ENCODE measurements at regions not wholly inside any gene's neighbourhood (a gene's known extent, or its start where the extent isn't known, plus 50 kb on each side); places are given as distances from the start of the nearest gene placed in this dataset.
"Not testable (repeated sequence)": the region's sequence is repeated elsewhere in the genome, so short reads cannot be mapped to it uniquely, and the experiment has no call there.

- not testable (repeated sequence) for DNase-seq (ENCODE audit: low read depth in 1 of 2, low spot score in 1 of 2)
Measured at GRCh38 chr7:73244782-73245311, 63.8 kb downstream of the NSUN5 start.

GRCh38 chr7:73234994-73235717, 73.5 kb downstream of the NSUN5 start:
- peak; percentile 87 to 89 for DNase-seq (ENCODE audit: low read depth in 1 of 2, low spot score in 1 of 2)

- not testable (repeated sequence) for DNase-seq (ENCODE audit: low read depth in 1 of 2, low spot score in 1 of 2)
Measured at GRCh38 chr7:73225745-73226144, 82.9 kb downstream of the NSUN5 start.

GRCh38 chr7:73221724-73222123, 86.9 kb downstream of the NSUN5 start:
- DNase-seq (ENCODE audit: low read depth in 1 of 2, low spot score in 1 of 2) = not testable (repeated sequence)

GRCh38 chr7:73220766-73221370, 87.8 kb downstream of the NSUN5 start:
- not testable (repeated sequence) for DNase-seq (ENCODE audit: low read depth in 1 of 2, low spot score in 1 of 2)

GRCh38 chr7:73220357-73220756, 88.3 kb downstream of the NSUN5 start:
- DNase-seq (ENCODE audit: low read depth in 1 of 2, low spot score in 1 of 2) = not testable (repeated sequence)

- DNase-seq (ENCODE audit: low read depth in 1 of 2, low spot score in 1 of 2) = not testable (repeated sequence)
Measured at GRCh38 chr7:73218802-73219201, 89.8 kb downstream of the NSUN5 start.

GRCh38 chr7:73216046-73216675, 92.5 kb downstream of the NSUN5 start:
- not testable (repeated sequence) for DNase-seq (ENCODE audit: low read depth in 1 of 2, low spot score in 1 of 2)

- not testable (repeated sequence) for DNase-seq (ENCODE audit: low read depth in 1 of 2, low spot score in 1 of 2)
Measured at GRCh38 chr7:73215232-73215631, 93.4 kb downstream of the NSUN5 start.

GRCh38 chr7:73214471-73214870, 94.2 kb downstream of the NSUN5 start:
- DNase-seq (ENCODE audit: low read depth in 1 of 2, low spot score in 1 of 2) = not testable (repeated sequence)

GRCh38 chr7:73213076-73213475, 95.5 kb downstream of the NSUN5 start:
- not testable (repeated sequence) for DNase-seq (ENCODE audit: low read depth in 1 of 2, low spot score in 1 of 2)

- not testable (repeated sequence) for DNase-seq (ENCODE audit: low read depth in 1 of 2, low spot score in 1 of 2)
Measured at GRCh38 chr7:73205594-73205993, 103.0 kb downstream of the NSUN5 start.

- DNase-seq (ENCODE audit: low read depth in 1 of 2, low spot score in 1 of 2) = not testable (repeated sequence)
Measured at GRCh38 chr7:73204898-73205297, 103.7 kb downstream of the NSUN5 start.

- DNase-seq (ENCODE audit: low read depth in 1 of 2, low spot score in 1 of 2) = not testable (repeated sequence)
Measured at GRCh38 chr7:73203312-73203711, 105.3 kb downstream of the NSUN5 start.

- DNase-seq (ENCODE audit: low read depth in 1 of 2, low spot score in 1 of 2) = not testable (repeated sequence)
Measured at GRCh38 chr7:73201264-73201663, 107.4 kb downstream of the NSUN5 start.

- not testable (repeated sequence) for DNase-seq (ENCODE audit: low read depth in 1 of 2, low spot score in 1 of 2)
Measured at GRCh38 chr7:73200518-73201099, 108.0 kb downstream of the NSUN5 start.

- not testable (repeated sequence) for DNase-seq (ENCODE audit: low read depth in 1 of 2, low spot score in 1 of 2)
Measured at GRCh38 chr7:73193991-73194390, 108.2 kb upstream of the SPDYE9 start.

- DNase-seq (ENCODE audit: low read depth in 1 of 2, low spot score in 1 of 2) = not testable (repeated sequence)
Measured at GRCh38 chr7:73190483-73191155, 104.8 kb upstream of the SPDYE9 start.

- not testable (repeated sequence) for DNase-seq (ENCODE audit: low read depth in 1 of 2, low spot score in 1 of 2)
Measured at GRCh38 chr7:73188287-73188686, 102.4 kb upstream of the SPDYE9 start.

GRCh38 chr7:73186589-73187309, 100.9 kb upstream of the SPDYE9 start:
- not testable (repeated sequence) for DNase-seq (ENCODE audit: low read depth in 1 of 2, low spot score in 1 of 2)

Data from stimulated activated CD4-positive, alpha-beta T cell treated with anti-CD3 and anti-CD28 coated beads, Interleukin-15, amount 100 ng/mL, for 1 hour (primary cell).